Vagina (tissue), 2 donors: ENCODE measurements at regions not wholly inside any gene's neighbourhood (a gene's known extent, or its start where the extent isn't known, plus 50 kb on each side); places are given as distances from the start of the nearest gene placed in this dataset.
"Not testable (repeated sequence)": the region's sequence is repeated elsewhere in the genome, so short reads cannot be mapped to it uniquely, and the experiment has no call there.

ENCODE experiments used
- POLR2AphosphoS5 ChIP-seq, 2 donors: sonication (generic); formaldehyde crosslinking; IDR thresholded peaks; one replicate each; pipeline ENCODE4 v1.9.0; 2017; ENCODE audit warnings: antibody characterized with exemption in 2 of 2, mild to moderate bottlenecking in 2 of 2, low read depth in 1 of 2; ENCODE audit not compliant: insufficient read depth in 1 of 2
- TF ChIP-seq, protein P1 (sequence below), 3 experiments: fragments of 450-650 bp in 2 of 3; fragments of 200-600 bp in 1 of 3; sonication (generic) in 1 of 3; IDR thresholded peaks; one replicate each; pipeline ENCODE4 v1.5.1; 2017 to 2019; ENCODE audit warnings: antibody characterized with exemption in 3 of 3, mild to moderate bottlenecking in 2 of 3, moderate library complexity in 2 of 3

DNA sequence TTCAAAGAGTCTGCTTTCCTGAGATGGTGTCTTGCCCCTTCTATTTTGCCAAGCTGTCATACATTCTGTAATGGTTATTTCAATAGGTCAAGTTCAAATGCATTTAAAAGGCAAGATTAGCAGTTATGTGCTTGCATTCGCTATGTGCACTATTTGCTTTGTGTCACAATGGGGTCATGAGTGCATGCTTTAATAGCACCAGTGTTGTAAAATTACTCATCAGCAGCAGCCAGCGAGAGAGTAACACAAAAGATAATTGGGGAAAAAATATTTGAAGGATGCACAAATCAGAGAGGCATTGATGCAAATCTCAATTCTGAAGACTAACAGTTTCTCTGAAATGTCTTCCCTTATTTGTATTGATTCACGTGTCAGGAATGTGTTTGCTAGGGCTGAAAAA, 180.7 kb upstream of the FOLH1 start:
- TF ChIP-seq, protein P1, sequence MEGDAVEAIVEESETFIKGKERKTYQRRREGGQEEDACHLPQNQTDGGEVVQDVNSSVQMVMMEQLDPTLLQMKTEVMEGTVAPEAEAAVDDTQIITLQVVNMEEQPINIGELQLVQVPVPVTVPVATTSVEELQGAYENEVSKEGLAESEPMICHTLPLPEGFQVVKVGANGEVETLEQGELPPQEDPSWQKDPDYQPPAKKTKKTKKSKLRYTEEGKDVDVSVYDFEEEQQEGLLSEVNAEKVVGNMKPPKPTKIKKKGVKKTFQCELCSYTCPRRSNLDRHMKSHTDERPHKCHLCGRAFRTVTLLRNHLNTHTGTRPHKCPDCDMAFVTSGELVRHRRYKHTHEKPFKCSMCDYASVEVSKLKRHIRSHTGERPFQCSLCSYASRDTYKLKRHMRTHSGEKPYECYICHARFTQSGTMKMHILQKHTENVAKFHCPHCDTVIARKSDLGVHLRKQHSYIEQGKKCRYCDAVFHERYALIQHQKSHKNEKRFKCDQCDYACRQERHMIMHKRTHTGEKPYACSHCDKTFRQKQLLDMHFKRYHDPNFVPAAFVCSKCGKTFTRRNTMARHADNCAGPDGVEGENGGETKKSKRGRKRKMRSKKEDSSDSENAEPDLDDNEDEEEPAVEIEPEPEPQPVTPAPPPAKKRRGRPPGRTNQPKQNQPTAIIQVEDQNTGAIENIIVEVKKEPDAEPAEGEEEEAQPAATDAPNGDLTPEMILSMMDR (IDR thresholded peaks at IDR 0.05): not testable (repeated sequence)
- TF ChIP-seq POLR2AphosphoS5 (IDR thresholded peaks at IDR 0.05; ENCODE audit: insufficient read depth in 1 of 2, low read depth in 1 of 2): not testable (repeated sequence)
